ENCODE measurements at regions not wholly inside any gene's neighbourhood (a gene's known extent, or its start where the extent isn't known, plus 50 kb on each side); places are given as distances from the start of the nearest gene placed in this dataset.

DNA sequence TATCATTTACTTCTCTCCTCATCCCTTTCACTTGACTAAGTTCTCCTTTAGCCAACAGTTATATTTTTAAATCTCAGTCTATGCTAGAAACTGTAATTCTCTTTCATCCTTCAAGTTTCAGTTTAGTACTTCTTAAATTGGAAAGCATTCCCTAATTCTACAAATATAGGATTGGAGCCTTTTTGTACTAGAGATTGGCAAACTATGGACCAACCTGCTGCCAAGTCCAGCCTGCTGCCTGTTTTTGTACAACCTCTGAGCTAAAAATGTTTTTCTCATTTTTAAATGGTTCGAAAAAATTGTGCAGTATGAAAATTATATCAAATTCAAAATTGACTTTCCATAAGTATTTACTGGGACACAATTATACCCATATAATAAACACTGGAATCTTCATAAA lies 1381.5 kb upstream of the SPRY2 start:
- H3K9me3 ChIP-seq: no peaks in the 10 kb centered on the region
- H3K27ac ChIP-seq: no peak overlapping the region
- H3K4me3 ChIP-seq: no peak overlapping the region
- H3K27me3 ChIP-seq: no peaks in the 10 kb centered on the region
- no peak for DNase-seq
- no peaks in the 10 kb centered on the region for H3K36me3 ChIP-seq
- TF ChIP-seq, protein P1, sequence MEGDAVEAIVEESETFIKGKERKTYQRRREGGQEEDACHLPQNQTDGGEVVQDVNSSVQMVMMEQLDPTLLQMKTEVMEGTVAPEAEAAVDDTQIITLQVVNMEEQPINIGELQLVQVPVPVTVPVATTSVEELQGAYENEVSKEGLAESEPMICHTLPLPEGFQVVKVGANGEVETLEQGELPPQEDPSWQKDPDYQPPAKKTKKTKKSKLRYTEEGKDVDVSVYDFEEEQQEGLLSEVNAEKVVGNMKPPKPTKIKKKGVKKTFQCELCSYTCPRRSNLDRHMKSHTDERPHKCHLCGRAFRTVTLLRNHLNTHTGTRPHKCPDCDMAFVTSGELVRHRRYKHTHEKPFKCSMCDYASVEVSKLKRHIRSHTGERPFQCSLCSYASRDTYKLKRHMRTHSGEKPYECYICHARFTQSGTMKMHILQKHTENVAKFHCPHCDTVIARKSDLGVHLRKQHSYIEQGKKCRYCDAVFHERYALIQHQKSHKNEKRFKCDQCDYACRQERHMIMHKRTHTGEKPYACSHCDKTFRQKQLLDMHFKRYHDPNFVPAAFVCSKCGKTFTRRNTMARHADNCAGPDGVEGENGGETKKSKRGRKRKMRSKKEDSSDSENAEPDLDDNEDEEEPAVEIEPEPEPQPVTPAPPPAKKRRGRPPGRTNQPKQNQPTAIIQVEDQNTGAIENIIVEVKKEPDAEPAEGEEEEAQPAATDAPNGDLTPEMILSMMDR (IDR thresholded peaks at IDR 0.05): no peak
- H3K9ac ChIP-seq (ENCODE audit: low read depth in 2 of 2, low read length in 2 of 2): no peak overlapping the region
- no peaks in the 10 kb centered on the region for H3K4me1 ChIP-seq
- intact Hi-C loops (cut with DNase I): no loop called here

DNA sequence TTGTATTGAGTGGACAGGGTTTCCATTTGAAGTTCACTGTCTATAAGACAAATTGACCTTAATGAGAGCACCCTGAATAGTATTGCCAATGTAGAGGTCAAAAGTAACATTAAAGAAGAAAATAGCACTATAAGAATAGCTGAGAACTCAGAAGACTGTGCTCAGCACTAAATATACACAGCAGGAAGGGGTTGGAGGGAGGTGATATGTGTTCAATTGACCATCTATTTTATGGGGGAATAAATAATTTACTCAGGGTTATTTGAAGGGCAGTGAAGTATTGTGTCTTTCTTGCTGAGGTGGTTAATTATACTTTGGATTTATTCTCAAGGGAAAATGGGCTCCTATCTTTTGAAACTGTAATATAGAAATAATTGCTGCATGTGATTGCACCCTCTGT lies 1380.5 kb upstream of the SPRY2 start:
- Histone ChIP-seq H3K4me3 (no peak overlapping the region), H3K9me3 (no peaks in the 10 kb centered on the region), H3K4me1 (no peaks in the 10 kb centered on the region), H3K27me3 (no peaks in the 10 kb centered on the region), H3K9ac (ENCODE audit: low read depth in 2 of 2, low read length in 2 of 2) (no peak overlapping the region), H3K27ac (no peak overlapping the region), H3K36me3 (no peaks in the 10 kb centered on the region)
- DNase-seq: no peak
- intact Hi-C loops (cut with DNase I): no loop called here
- TF ChIP-seq, protein P1 (IDR thresholded peaks at IDR 0.05): no peak

DNA sequence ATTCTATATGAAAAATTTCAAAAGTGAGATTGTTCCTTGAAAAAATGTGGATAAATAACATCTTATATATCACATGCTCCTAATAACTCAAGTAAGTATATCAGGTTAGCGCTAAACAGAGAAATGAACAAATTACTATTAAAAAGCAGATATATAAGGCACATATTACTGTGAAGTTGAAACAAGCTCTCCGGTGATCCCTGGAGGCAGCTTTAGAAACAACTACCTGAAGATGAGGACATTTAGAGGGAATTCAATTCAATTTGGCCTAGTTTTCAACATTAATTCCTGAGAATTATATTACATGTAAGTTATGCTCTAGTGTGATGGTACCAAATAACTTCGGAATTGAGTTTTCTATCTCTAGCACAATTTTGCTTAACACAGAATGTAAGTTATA lies 1373.6 kb upstream of the SPRY2 start:
- TF ChIP-seq, protein P1 (IDR thresholded peaks at IDR 0.05): no peak

DNA sequence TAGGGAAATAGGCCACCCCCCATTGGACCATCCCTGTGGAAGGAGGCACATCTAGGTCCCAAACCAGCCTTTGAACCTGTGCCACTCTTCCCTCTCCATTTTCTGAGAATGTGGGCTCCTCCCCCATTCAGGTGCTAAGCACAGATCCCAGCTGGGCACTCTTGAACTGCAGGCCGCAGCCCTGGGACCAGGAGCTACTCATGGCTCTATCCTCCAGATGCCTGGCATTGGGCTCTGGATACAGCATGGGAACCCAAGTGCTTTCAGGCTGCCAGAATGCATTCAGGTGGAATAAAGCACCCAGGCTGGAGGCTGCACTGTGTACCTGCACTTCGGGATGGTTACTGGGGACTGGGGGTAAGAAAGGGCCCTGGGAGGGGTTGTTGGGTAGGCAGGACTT lies 1372.3 kb upstream of the SPRY2 start:
- TF ChIP-seq, protein P1 (IDR thresholded peaks at IDR 0.05): no peak
- H3K9me3 ChIP-seq: no peaks in the 10 kb centered on the region
- H3K4me3 ChIP-seq: no peak overlapping the region
- no peak for DNase-seq
- H3K27me3 ChIP-seq: no peaks in the 10 kb centered on the region
- H3K27ac ChIP-seq: no peak overlapping the region
- no peaks in the 10 kb centered on the region for H3K36me3 ChIP-seq
- no peaks in the 10 kb centered on the region for H3K4me1 ChIP-seq
- intact Hi-C loops (cut with DNase I): no loop called here
- no peak overlapping the region for H3K9ac ChIP-seq (ENCODE audit: low read depth in 2 of 2, low read length in 2 of 2)

More for the DNA sequence above, 1373.6 kb upstream of the SPRY2 start:
- DNase-seq: no peak
- no peaks in the 10 kb centered on the region for H3K9me3 ChIP-seq
- no peak overlapping the region for H3K9ac ChIP-seq (ENCODE audit: low read depth in 2 of 2, low read length in 2 of 2)
- H3K36me3 ChIP-seq: no peaks in the 10 kb centered on the region
- H3K4me1 ChIP-seq: no peaks in the 10 kb centered on the region
- no peak overlapping the region for H3K4me3 ChIP-seq
- no peak overlapping the region for H3K27ac ChIP-seq
- no peaks in the 10 kb centered on the region for H3K27me3 ChIP-seq
- intact Hi-C loops (cut with DNase I): no loop called here

DNA sequence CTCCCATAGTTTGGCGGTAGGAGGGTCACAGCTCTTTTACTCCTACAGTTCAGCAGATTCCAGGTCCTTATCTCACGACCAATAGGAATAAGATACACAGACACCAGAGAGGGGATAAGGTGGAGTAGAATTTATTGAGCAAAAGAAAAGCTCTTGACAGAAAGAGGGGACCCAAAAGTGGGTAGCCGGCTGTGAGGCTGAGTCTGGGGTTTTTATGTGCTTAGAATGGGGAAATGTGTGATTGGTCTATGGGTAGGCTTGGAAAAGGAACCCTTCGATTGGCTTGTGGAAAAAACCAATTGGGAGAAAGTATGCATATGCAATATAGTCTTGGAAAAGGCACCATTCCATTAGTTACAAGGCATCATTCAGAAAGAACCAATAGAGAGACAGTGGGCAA lies 1356.9 kb upstream of the SPRY2 start:
- TF ChIP-seq, protein P1 (IDR thresholded peaks at IDR 0.05): no peak

DNA sequence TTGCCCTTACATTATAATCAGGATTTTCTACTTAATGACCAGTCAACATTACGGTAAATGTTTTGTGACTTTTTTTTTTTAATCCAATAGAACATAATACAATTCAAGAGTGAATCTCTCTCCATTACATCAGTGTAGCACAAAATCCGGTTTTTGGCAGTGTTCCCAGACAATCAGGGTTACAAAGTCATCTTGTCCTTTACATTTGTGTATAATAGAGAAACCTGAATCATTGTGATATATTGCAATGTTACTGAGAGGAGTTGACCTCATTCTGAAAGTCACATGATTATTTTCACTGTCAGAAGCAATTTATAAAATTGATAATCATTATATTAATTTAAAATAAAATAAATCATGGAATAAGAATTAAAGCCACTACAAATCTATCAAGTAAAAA lies 1346.0 kb upstream of the SPRY2 start:
- DNase-seq: no peak
- Histone ChIP-seq H3K9me3 (no peaks in the 10 kb centered on the region), H3K9ac (ENCODE audit: low read depth in 2 of 2, low read length in 2 of 2) (no peak overlapping the region), H3K36me3 (no peaks in the 10 kb centered on the region), H3K4me1 (no peaks in the 10 kb centered on the region), H3K27me3 (no peaks in the 10 kb centered on the region), H3K4me3 (no peak overlapping the region), H3K27ac (no peak overlapping the region)
- TF ChIP-seq, protein P1 (IDR thresholded peaks at IDR 0.05): no peak
- intact Hi-C loops (cut with DNase I): no loop called here

More for the DNA sequence above, 1356.9 kb upstream of the SPRY2 start:
- no peaks in the 10 kb centered on the region for H3K36me3 ChIP-seq
- no peaks in the 10 kb centered on the region for H3K9me3 ChIP-seq
- H3K27ac ChIP-seq: no peak overlapping the region
- H3K4me3 ChIP-seq: no peak overlapping the region
- intact Hi-C loops (cut with DNase I): no loop called here
- no peaks in the 10 kb centered on the region for H3K4me1 ChIP-seq
- H3K9ac ChIP-seq (ENCODE audit: low read depth in 2 of 2, low read length in 2 of 2): no peak overlapping the region
- DNase-seq: no peak
- no peaks in the 10 kb centered on the region for H3K27me3 ChIP-seq

Data from colonic mucosa (tissue), 4 donors.